Fibroblast of lung (primary cell): ENCODE measurements at regions not wholly inside any gene's neighbourhood (a gene's known extent, or its start where the extent isn't known, plus 50 kb on each side); places are given as distances from the start of the nearest gene placed in this dataset.

ENCODE experiments used
- EZH2 ChIP-seq: IDR thresholded peaks from 2 replicates; pipeline ENCODE4 v1.5.1; 2012; ENCODE audit warnings: low read length, control low read depth, mild to moderate bottlenecking; ENCODE audit errors: missing control alignments
- TF ChIP-seq, protein P1 (sequence below), 2 donors: IDR thresholded peaks in 1 of 2; conservative IDR thresholded peaks in 1 of 2; 1 replicate in 1 of 2; 2 replicates in 1 of 2; pipeline ENCODE4 v1.5.1; 2011 to 2012; ENCODE audit warnings: low read length in 2 of 2, control low read depth in 1 of 2, inconsistent platforms in 1 of 2, low read depth in 1 of 2, mild to moderate bottlenecking in 1 of 2

DNA sequence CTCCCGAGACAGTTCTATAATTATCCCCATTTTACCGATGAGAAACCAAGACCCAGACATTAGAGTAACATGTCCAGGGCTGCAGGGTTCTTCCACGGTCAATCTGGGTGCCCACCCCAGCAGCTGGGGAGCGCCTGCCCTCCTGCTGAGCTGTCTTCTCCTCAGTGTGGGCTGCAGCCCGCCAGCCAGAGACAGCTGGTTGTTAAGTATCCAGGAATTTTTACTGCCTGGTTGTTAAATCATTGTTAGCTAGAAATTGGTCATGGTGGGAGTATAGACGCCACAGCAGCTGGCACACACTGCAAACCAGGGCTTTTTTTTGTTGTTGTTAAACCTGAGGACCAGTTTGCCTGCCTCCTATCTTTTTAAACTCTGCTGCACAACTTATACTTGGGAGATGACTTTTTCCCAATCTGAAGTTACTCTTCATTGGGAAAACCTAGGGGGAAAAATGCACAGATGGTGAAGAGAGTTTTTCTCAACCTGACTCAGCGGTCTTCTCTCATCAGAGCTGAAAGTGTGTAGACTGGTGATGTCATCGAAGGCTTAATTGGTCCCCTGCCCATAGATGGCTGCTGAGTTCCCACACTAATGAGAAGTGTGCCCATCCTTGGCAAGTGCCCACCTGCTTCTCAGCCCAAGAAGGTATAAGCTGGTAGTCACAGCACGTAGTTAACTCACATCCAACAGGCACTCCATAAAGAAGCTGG, 208.6 kb downstream of the DRD1 start:
- TF ChIP-seq, protein P1, sequence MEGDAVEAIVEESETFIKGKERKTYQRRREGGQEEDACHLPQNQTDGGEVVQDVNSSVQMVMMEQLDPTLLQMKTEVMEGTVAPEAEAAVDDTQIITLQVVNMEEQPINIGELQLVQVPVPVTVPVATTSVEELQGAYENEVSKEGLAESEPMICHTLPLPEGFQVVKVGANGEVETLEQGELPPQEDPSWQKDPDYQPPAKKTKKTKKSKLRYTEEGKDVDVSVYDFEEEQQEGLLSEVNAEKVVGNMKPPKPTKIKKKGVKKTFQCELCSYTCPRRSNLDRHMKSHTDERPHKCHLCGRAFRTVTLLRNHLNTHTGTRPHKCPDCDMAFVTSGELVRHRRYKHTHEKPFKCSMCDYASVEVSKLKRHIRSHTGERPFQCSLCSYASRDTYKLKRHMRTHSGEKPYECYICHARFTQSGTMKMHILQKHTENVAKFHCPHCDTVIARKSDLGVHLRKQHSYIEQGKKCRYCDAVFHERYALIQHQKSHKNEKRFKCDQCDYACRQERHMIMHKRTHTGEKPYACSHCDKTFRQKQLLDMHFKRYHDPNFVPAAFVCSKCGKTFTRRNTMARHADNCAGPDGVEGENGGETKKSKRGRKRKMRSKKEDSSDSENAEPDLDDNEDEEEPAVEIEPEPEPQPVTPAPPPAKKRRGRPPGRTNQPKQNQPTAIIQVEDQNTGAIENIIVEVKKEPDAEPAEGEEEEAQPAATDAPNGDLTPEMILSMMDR (conservative IDR thresholded peaks at IDR 0.05 in 1 of 2, IDR thresholded peaks at IDR 0.05 in 1 of 2; ENCODE audit: low read depth in 1 of 2, low read length in 2 of 2): no peak
- no peak for TF ChIP-seq EZH2
